ENCODE measurements at regions not wholly inside any gene's neighbourhood (a gene's known extent, or its start where the extent isn't known, plus 50 kb on each side); places are given as distances from the start of the nearest gene placed in this dataset.

DNA sequence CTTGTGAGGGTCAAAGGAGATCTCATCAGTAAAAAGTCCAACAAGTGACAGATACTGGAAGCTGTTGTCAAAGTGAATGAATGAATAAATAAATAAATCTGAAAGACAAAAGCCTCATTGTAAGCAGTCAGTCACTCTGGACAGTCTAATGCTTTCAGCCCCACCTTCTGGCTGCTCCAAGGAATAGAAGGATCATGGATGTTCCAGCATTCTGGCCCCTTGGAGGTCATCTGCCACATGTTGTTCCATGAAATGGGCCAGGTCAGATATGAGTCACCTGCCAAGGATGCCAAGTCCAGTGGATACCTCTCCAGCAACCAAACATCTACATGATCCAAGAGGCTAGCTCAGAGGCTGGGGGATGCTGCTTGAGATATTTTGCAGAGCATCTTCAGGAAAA, 185.6 kb downstream of the BMP7 start:
- DNase-seq (ENCODE audit: low read depth) = no peak

DNA sequence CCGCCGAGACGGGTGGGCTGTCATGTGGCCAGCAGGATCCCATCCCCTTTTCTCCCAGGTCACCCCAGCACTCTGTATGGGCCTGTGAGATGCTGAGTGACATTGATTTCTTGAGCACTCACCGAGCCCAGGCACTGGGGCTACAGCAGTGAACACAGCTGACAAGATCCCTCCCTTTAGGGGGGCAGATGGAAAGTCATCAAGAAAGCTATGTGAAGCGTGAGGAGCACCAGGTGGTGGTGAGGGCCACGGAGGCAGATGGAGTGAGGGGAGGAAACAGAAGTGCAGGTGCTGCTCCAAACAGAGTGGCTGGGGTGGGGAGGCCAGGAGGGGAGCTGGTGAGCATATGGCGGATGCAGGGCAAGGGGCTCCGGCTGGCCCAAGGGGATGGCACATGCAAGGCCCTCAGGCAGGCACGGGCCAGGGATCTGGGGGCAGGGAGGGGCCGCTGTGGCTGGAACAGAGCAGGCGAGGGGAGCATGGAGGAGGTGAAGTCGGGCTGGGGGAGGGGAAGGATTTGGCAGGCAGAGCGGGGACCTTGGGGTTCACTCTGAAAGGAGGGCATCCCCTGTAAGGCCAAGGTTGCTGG, 184.0 kb downstream of the BMP7 start:
- no peak for DNase-seq (ENCODE audit: low read depth)

GRCh38 chr20:57083072-57083471, 183.4 kb downstream of the BMP7 start:
- no peak for DNase-seq (ENCODE audit: low read depth)

GRCh38 chr20:57086066-57086465, 180.4 kb downstream of the BMP7 start:
- no peak for DNase-seq (ENCODE audit: low read depth)

GRCh38 chr20:57087102-57087501, 179.3 kb downstream of the BMP7 start:
- no peak for DNase-seq (ENCODE audit: low read depth)

- no peak for DNase-seq (ENCODE audit: low read depth)
These were observed 178.7 kb downstream of the BMP7 start for GRCh38 chr20:57087705-57088104.

- no peak for DNase-seq (ENCODE audit: low read depth)
These were observed 178.0 kb downstream of the BMP7 start for GRCh38 chr20:57088436-57088835.

DNA sequence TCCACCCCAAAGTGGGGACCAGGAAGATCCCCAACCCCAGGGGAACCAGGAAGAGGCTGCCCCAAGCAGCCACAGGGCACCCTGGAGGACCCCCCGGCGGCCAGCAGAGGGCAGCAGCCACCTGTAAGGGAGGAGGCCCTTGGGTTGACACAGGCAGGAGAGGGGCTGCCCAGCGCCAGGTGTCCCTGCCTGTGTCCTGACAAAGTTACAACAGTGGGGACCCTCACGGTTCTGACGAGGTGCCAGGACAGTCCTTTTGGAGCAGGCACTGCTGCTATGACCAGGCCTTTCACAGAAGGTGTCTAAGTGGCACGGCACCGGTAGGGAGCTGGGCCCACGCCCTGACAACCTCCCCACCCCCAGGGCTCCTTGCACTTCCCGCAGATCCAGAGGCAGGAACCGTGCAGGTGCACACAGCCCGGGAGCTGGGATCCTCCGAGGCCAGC, 176.7 kb downstream of the BMP7 start:
- DNase-seq (ENCODE audit: low read depth) = peak; percentile 33

GRCh38 chr20:57090590-57091560, 175.6 kb downstream of the BMP7 start:
- DNase-seq (ENCODE audit: low read depth) = no peak

GRCh38 chr20:57091748-57092111, 174.7 kb downstream of the BMP7 start:
- no peak for DNase-seq (ENCODE audit: low read depth)

DNA sequence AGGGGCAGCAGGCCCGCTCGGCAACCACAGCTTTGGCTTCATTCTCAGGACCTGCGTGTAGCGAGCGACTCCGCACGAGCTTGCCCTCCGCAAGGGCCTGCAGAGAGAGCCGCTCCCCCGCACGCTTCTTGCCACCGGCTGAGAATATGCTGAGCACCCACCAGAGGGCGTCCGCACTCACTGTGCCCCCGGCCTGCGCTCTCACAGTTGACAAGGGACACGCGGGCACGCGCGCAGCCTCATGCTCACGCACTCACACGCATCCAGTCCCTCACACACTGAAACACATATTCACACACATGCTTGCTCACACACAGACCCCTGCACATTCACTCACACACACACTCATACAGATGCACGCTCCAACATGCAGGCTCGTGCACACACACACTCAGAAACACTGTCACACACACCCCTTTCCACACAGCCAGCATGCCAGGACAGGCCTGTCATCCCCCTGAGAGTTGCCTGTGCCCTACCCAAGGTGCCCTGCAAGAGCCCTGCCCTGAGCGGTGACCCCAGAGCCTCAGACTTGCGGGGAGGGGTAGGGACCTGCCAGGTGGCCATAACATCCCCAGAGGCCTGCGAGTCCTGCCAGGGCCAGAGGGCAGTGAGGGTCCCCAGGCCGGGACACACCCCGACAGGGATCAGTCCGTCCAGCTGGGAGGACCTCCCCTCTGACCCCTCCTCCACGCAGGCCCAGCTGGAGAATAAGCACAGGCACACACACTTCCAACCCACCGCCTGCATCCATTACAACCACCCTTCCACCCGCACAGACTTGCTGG, 174.1 kb downstream of the BMP7 start:
- DNase-seq (ENCODE audit: low read depth) = peak; percentile 29

DNA sequence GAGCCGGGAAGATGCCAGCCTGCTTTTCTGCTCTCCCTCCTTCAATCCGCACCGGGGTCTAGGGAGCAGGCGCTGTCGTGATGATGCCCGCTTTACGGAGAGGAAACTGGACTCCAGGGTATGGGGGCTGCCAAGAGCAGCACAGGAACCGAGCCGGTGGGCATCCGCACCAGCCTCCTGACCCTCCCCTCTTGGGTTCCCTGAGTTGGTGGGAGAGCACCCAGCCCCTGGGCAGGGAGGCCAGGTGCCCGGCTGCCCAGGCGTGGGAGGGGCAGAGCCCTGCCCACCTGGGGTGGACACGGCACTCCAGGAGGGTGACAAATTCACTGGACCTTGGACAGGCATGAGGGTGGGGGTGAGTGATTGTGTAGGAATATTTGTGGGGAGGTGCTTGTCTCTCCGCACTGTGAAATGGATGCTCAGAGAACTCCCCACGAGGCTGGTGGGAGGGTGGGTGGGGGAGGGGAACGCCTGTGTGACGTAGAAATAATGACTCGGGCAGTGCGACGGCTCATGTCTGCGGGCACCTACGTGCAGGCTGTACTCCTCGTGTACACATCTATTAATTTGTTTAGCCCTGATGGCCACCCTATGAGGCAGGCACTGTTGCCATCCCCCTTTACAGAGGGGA, 173.4 kb downstream of the BMP7 start:
- DNase-seq (ENCODE audit: low read depth) = no peak

GRCh38 chr20:57093766-57094165, 172.7 kb downstream of the BMP7 start:
- DNase-seq (ENCODE audit: low read depth) = no peak

- DNase-seq (ENCODE audit: low read depth) = no peak
These were observed 172.1 kb downstream of the BMP7 start for GRCh38 chr20:57094252-57094891.

GRCh38 chr20:57094991-57095390, 171.4 kb downstream of the BMP7 start:
- DNase-seq (ENCODE audit: low read depth) = no peak

GRCh38 chr20:57095426-57095825, 171.0 kb downstream of the BMP7 start:
- no peak for DNase-seq (ENCODE audit: low read depth)

- no peak for DNase-seq (ENCODE audit: low read depth)
These were observed 169.1 kb downstream of the BMP7 start for GRCh38 chr20:57097245-57097915.

DNA sequence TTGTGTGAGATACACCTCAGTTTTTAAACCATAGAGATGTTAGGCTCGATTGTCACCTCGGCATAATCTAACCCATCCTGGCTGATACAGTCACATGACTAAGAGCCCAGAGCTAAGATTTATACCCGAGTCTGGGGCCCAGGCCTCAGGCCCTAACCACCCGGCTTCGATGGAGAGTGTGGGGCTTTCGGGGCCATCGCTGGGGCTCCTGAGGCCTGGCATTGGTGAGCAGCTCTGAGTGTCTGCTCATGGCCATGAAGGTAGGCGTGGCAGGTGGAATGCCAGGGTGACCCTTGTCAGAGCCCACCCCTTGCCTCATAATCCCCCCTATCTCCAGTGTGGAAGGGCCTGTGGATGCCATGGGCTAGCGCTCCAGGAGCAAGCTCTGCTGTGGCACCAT, 164.3 kb downstream of the BMP7 start:
- DNase-seq (ENCODE audit: low read depth) = no peak

DNA sequence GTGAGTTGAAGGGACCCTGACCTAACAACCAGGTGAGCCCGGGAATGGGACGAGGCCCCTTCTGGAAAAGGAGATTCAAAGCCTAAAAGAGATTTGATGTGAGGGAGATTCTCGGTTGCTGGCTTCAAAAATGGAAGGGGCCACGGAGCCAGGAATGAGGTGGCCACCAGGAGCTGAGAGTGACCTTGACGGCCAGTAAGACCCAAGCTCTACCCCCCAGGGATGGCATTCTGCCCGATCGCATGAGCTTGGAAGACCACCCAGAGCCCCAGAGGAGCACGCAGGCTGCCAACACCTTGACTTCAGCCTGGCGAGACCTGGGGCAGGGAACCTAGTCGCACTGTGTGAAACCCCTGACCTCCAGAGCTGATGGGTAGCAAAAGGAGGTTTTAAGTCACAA, 163.9 kb downstream of the BMP7 start:
- DNase-seq (ENCODE audit: low read depth) = no peak

- no peak for DNase-seq (ENCODE audit: low read depth)
These were observed 163.2 kb downstream of the BMP7 start for GRCh38 chr20:57103146-57103800.

DNA sequence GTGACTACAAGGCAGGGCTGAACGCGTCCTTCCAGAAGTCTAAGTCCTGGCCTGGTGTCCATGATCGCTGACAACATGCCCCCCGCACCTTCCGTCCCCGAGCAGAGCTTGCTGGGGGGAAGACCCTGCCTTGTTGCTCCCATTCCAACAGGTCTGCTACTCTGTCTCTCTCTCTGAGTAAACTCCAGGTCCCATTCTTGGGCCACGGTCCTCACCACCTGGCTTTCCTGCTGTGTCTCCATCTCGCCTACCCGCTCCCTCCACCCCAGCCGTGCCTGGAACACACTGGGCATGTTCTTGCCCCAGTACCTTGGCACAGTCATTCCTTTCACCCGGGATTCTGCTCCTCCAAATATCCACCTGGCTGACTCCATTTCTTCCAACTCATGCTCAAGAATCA, 162.3 kb downstream of the BMP7 start:
- DNase-seq (ENCODE audit: low read depth) = no peak
